NAMALWA (cell line): ENCODE measurements at regions not wholly inside any gene's neighbourhood (a gene's known extent, or its start where the extent isn't known, plus 50 kb on each side); places are given as distances from the start of the nearest gene placed in this dataset.

Experiments
- DNase-seq: peaks from one replicate; pipeline ENCODE4 v3.0.0-alpha.2; 2015; ENCODE audit warnings: low spot score

DNA sequence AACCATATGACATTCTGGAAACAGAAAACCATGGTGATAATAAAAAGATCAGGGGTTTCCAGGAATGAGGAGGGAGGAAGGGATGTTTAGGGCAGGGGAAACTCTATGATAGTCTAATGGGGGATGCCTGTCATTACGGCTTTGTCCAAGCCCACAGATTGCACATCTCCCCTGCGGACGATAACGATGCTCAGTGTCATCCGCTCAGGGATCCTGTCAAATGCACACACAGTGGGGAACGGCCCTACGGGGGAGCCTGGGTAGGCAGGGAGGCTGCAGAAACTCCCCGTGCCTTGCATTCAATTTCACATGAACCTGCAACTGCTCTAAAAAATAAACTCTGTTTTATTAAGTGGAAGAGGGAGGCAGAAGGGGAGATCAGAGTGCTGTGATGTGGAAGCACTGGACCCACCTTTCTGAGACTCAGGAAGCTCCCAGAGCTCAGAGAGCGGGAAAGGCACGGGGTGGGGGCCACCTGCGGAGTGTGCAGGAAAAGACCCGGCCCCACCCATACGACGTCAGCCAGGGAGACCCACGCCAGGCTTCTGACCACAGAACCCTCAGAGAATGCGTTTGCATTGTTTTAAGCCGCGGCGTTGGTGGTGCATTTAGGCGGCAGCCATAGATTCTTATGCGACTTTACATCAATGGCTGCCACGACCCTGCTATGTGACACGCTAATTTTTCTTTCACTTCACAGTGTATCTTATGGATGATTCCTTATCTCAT lies 543.5 kb downstream of the BRD1 start:
- no peak for DNase-seq

DNA sequence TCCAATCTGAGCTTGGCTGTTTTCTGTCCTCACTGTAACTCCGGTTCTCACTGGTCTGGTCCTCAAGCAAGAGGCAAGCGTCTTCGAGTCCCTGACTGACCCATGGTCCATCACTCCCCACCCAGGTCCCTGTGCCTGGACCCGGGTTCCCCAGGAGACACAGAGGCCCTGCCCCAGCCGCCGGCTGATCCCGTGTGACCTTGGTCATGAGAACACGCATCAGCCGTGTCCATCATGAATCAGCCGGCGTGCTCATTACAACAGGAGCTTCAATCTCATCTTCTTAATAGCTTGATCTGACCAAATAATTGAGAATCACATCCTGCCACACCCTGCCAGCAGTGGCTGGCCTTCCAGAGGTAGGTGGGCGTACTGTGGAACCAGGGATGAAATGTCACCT lies 545.1 kb downstream of the BRD1 start:
- DNase-seq = no peak

DNA sequence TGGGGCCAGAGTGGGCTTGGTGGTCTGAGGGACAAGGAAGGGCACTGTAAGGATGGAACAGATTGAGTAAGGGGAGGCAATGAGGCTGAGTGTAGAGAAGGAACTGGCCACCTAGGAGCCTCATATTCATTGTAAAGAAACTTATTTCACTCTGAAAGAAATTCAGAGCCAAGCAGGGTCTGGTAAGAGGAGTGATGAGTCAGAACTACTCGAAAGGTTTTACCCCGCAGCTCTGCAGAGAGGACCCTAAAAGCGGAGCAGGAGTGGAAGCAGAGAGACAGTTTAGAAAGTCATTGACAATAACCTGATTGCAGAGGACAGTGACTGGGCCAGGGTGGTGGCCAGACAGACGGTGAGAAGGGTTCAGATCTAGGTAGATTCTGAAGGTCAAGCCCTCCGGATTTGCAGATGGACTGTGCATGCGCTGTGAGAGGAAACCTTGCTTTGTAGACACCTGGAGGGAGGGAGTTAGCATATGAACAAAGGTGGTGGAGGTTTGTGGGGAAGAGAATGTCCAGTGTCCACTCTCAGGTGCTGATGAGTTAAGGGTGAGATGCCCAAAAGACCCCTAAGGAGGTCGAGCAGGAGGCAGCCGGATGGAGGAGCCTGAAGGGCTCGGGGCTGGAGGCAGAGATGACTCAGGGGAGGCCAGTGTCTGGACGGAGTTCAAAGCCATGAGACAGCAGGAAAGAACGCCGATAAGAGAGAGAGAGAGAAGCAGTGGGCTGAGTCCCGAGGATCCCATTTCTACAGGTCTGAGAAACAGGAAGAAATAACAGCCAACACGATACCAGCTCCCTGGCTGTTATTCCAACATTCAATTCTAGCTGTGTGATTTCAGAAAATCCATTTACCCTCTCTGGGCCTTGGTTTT lies 546.0 kb downstream of the BRD1 start:
- DNase-seq = no peak

GRCh38 chr22:49278340-49278739 lies 549.3 kb downstream of the BRD1 start:
- no peak for DNase-seq

DNA sequence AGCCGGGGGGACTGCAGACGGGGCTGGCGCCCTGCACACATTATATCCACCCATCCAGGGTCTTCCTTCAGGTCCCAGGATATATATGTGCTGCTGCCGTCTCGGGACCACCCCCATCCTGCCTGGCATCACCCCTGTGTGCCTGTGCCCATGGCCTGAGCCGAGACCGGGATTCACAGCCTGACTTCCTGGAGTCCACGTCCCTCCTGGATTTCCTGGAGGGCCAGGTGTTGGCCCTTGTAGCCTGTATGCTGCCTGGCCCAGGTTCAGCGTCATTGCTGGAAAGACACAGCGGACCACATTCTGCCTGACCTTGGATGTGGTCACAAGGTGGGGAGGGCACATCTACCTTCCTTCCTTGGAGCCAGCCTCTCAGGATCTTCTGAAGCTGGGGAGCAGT lies 551.1 kb downstream of the BRD1 start:
- no peak for DNase-seq

- no peak for DNase-seq
Measured at GRCh38 chr22:49274754-49275380, 552.8 kb downstream of the BRD1 start.

DNA sequence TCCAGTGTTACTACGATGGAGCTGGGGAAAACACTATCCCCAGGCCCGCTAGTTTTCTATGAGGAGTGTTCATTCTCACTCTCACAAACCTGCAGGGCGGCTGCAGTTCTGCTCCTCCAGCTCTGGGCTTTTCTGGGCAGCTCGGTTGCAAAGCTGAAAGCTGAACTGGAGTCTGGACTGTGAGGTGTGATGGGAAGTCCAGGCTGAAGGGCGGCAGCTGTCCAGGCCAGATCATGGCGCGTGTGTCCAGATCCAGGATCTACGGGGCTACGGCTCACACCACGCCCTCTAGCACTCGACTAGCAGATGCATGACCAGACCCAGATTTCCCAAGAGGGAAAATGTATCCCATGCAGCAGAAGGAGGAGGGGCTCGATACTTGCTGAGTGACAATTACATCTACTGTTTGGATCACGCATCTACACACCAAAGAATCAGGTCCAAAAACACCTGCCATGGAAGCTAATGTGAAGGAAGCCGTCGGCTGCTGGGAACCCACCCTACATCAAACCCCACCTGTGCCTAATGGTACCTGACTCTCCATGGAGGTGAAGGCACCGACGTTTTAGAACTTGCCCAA lies 555.0 kb downstream of the BRD1 start:
- no peak for DNase-seq

DNA sequence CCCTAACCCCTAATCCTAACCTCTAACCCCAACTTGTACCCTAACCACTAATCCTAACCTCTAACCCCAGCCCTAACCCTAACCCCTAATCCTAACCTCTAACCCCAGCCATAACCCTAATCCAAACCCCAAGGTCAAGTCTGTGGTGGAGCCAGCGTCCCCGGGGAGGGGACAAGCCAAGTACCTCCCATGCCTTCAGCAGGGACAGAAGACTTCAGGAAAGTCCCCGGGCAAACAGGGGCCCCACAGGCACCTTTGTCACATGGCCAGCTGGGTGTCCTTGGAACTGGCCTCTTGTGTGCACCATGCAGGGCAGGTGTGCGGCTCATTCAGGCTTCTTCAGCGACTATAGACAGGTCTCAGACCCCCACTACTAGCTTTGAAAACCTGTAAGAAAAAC lies 555.8 kb downstream of the BRD1 start:
- no peak for DNase-seq

DNA sequence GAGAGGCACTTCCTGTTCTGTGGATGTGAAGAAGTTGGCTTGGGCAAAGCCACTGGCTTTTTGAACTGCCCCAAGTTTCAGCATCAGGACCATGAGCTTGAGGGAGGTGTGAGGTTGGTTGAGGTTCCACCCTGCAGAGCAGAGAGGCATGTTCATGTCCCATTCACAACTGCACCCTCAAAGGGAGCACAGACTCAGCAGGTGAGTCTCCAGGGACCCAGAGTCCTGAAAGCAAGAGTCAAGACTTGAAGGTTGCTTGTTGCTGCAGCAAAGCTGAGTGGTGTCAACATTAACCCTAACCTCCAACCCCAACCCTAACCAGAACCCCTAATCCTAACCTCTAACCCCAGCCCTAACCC lies 556.3 kb downstream of the BRD1 start:
- DNase-seq = no peak

DNA sequence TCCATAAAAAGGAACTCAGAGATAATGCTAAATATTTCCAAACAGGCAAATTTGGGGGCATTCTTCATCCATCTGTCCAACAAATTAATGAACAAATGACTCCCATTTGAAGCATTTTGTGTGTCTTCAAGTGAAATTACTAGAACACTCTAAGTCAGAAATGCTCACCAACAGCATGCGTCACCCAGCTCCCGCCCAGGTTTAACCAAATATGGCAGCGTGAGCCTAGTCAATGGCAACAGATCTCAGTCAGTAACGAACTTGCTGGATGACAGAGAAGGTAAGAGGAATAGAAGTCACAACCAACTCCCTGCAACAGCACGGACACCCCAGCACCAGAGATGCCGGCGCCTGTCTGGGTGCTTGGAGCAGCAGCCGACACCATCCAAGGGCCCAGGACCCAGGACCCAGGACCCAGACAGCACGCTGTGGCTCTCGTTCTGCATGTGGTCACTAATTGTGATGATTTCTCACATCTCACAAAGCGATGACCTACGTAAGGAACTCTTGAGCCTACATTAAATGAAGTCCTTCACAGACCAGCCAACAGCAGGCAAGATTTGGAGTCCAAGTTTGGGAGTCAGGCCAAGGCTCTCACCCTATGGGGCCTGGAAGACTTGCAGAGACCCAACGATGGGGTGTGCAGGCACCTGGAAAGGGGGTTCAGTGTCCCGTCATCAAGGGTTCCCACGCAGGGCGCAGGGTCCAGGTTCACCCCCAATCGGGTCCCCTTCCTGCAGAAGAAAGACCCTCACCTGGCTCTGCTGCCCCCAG lies 556.9 kb downstream of the BRD1 start:
- DNase-seq = no peak

DNA sequence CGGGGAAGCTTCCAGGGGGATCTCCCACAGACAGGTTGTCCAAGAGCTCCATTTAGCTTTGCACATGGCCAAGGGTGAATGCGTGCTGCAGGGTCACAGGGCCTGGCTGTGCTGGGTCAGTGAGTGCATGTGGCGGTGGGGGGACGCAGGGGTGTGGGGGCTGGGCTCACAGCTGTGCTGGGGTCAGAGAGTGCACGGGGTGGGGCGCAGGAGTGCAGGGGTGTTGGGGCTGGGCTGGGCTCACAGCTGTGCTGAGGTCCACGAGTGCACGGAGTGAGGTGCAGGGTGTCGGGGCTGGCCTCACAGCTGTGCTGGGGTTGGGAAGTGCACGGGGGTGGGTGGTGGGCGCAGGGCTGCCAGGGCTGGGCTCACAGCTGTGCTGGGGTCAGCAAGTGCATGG lies 557.7 kb downstream of the BRD1 start:
- DNase-seq = no peak

GRCh38 chr22:49269371-49269770 lies 558.3 kb downstream of the BRD1 start:
- no peak for DNase-seq

- no peak for DNase-seq
Measured at GRCh38 chr22:49268924-49269323, 558.7 kb downstream of the BRD1 start.

GRCh38 chr22:49267996-49268395 lies 559.7 kb downstream of the BRD1 start:
- DNase-seq = no peak

GRCh38 chr22:49266561-49267519 lies 560.8 kb downstream of the BRD1 start:
- no peak for DNase-seq

DNA sequence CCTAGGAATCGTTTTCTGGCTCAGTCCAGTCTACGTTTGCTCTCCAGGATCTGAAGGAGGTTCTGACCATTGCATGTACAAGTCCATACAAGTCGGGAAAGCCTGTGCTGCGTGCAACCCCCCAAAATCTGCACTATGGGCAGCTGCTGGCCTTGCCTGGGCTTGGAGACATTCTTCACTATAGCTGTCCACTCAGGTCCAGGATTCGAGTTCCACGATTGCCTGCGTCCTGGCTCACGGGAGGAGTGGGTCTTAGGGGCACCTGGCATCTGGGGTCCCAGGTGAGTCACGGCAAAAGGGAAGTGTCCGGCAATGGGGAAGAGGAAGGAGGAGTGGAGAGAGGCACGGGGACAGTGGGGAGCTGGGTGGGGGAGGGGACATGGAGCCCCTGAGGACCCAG lies 563.0 kb downstream of the BRD1 start:
- no peak for DNase-seq

- DNase-seq = no peak
Measured at GRCh38 chr22:49263101-49263500, 564.6 kb downstream of the BRD1 start.

DNA sequence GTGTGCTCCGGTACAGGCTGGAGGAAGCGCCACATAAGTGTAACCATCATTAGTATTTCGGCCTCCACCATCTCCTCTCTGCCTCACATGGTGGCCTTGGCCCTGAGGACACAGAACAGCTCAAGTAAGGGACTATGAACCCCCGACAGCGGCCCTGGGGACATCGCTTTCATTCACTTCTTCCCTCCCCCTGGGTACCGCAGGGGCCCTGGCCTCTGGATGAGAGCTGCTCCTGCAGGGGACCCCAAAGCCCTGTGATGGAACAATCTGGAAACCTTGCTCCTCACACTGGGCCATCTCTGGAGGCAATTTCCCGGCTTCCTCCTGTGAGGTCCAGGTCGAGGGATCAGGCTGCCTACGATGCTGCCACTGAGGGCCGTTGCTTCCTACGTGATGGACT lies 565.5 kb downstream of the BRD1 start:
- no peak for DNase-seq

DNA sequence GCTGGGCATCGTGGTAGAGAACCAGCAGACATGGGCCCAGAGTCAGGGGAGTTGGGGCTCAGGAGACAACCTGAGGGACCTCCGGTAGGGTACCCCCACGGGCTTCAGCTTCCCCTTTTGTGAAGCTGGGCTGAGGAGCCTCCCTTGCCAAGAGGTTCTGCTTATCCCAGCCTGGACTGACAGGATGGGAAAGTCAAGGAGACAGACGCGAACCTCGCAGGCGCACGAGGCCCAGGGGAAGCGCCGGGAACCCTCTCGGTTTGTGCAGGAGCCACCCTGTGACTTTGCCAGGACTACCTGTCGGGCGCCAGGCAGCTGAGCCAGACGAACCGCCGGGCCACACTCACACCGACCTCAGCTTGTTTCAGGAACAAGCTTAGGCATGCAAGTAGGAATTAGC lies 566.1 kb downstream of the BRD1 start:
- DNase-seq = no peak

GRCh38 chr22:49260681-49261580 lies 566.7 kb downstream of the BRD1 start:
- no peak for DNase-seq
